K562 (cell line): ENCODE measurements at regions not wholly inside any gene's neighbourhood (a gene's known extent, or its start where the extent isn't known, plus 50 kb on each side); places are given as distances from the start of the nearest gene placed in this dataset.

Experiments
- CBFA2T3 ChIP-seq: fragments of 450-650 bp; IDR thresholded peaks from 2 replicates; pipeline ENCODE4 v1.6.1; 2017
- ETV1 ChIP-seq: fragments of 450-650 bp; conservative IDR thresholded peaks from 2 replicates; pipeline ENCODE4 v1.6.1; 2016; ENCODE audit warnings: missing genetic modification characterization, control low read depth, low read depth, missing compliant biosample characterization
- MAFF ChIP-seq: IDR thresholded peaks from 2 replicates; pipeline ENCODE4 v1.6.1; 2012; ENCODE audit warnings: low read length, improper control_type of control experiment
- MYNN ChIP-seq, 2 experiments: sonication (generic); formaldehyde crosslinking in 1 of 2; IDR thresholded peaks; 2 replicates each; pipeline versions ENCODE4 v1.5.0 to v1.6.1; 2016 to 2020; ENCODE audit warnings: antibody characterized with exemption in 1 of 2, missing genetic modification reagents in 1 of 2
- NR2C2 ChIP-seq, 2 experiments: fragments of 200-800 bp in 1 of 2; sonication (Bioruptor generic) in 1 of 2; sonication (generic) in 1 of 2; formaldehyde crosslinking in 1 of 2; IDR thresholded peaks; 2 replicates each; pipeline versions ENCODE4 v1.6.1 to v1.8.0; 2016 to 2022; ENCODE audit warnings: mild to moderate bottlenecking in 1 of 2, missing compliant biosample characterization in 1 of 2, missing genetic modification characterization in 1 of 2, missing genetic modification reagents in 1 of 2
- PML ChIP-seq: IDR thresholded peaks from 2 replicates; pipeline ENCODE4 v1.6.1; 2012; ENCODE audit warnings: low read length, inconsistent platforms
- ZNF384 ChIP-seq: IDR thresholded peaks from 2 replicates; pipeline ENCODE4 v1.6.1; 2012; ENCODE audit warnings: low read depth, low read length, improper control_type of control experiment
- ZNF583 ChIP-seq: fragments of 250-450 bp; sonication (Bioruptor Pico); IDR thresholded peaks from 2 replicates; pipeline ENCODE4 v1.4.0; 2020
- TF ChIP-seq, protein P1 (sequence below), 3 experiments: IDR thresholded peaks in 2 of 3; conservative IDR thresholded peaks in 1 of 3; 2 replicates each; pipeline ENCODE4 v1.5.1; 2011 to 2012; ENCODE audit warnings: low read length in 3 of 3, mild to moderate bottlenecking in 3 of 3, control low read depth in 2 of 3, improper control_type of control experiment in 1 of 3, inconsistent platforms in 1 of 3, low read depth in 1 of 3, mixed read lengths in 1 of 3, moderate library complexity in 1 of 3; ENCODE audit not compliant: insufficient read depth in 2 of 3
- TF ChIP-seq, protein P2 (sequence below): sonication (generic); formaldehyde crosslinking; IDR thresholded peaks from 2 replicates; pipeline ENCODE4 v1.8.0; 2023; ENCODE audit warnings: mild to moderate bottlenecking, missing genetic modification reagents
- TF ChIP-seq, protein P3 (sequence below): sonication (generic); formaldehyde crosslinking; IDR thresholded peaks from 2 replicates; pipeline ENCODE4 v1.9.0; 2022; ENCODE audit warnings: mild to moderate bottlenecking, missing genetic modification reagents
- TF ChIP-seq, protein P4 (sequence below): fragments of 250-450 bp; sonication (Bioruptor Pico); IDR thresholded peaks from 2 replicates; pipeline ENCODE4 v1.5.0; 2021; ENCODE audit warnings: mild to moderate bottlenecking, moderate library complexity

DNA sequence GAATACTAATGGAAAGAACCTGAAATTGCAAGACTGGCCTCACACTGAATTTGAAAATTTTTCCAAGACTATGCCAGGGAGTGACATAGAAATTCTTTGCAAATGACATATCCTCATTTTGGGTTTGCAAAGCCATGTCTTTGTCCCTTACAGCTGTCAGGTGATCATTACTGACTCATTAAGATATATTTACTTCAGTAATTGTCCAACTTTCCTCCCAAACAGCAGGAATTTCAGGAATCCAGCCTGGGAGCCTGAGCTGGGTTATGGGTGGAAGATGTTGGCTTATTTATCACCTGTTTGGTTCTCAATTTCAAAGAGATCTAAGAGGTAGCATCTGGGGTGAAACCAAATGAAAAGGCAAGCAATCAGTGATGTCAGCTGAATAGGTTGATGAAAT is 111.6 kb upstream of the ACP3 start:
- TF ChIP-seq ZNF583 (CRISPR knock-in tag) (no peak), ZNF384 (no peak), PML (no peak), ETV1 (tag) (no peak), MAFF (no peak), CBFA2T3 (no peak), MYNN (IDR thresholded peaks at IDR 0.05) (no peak), MYNN (CRISPR knock-in tag; IDR thresholded peaks at IDR 0.05) (no peak), NR2C2 (CRISPR knock-in tag; IDR thresholded peaks at IDR 0.05) (no peak), NR2C2 (tag; IDR thresholded peaks at IDR 0.05) (no peak)
- TF ChIP-seq, protein P1, sequence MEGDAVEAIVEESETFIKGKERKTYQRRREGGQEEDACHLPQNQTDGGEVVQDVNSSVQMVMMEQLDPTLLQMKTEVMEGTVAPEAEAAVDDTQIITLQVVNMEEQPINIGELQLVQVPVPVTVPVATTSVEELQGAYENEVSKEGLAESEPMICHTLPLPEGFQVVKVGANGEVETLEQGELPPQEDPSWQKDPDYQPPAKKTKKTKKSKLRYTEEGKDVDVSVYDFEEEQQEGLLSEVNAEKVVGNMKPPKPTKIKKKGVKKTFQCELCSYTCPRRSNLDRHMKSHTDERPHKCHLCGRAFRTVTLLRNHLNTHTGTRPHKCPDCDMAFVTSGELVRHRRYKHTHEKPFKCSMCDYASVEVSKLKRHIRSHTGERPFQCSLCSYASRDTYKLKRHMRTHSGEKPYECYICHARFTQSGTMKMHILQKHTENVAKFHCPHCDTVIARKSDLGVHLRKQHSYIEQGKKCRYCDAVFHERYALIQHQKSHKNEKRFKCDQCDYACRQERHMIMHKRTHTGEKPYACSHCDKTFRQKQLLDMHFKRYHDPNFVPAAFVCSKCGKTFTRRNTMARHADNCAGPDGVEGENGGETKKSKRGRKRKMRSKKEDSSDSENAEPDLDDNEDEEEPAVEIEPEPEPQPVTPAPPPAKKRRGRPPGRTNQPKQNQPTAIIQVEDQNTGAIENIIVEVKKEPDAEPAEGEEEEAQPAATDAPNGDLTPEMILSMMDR (IDR thresholded peaks at IDR 0.05 in 2 of 3, conservative IDR thresholded peaks at IDR 0.05 in 1 of 3; ENCODE audit: insufficient read depth in 2 of 3, low read depth in 1 of 3, low read length in 3 of 3): no peak
- TF ChIP-seq, protein P2, sequence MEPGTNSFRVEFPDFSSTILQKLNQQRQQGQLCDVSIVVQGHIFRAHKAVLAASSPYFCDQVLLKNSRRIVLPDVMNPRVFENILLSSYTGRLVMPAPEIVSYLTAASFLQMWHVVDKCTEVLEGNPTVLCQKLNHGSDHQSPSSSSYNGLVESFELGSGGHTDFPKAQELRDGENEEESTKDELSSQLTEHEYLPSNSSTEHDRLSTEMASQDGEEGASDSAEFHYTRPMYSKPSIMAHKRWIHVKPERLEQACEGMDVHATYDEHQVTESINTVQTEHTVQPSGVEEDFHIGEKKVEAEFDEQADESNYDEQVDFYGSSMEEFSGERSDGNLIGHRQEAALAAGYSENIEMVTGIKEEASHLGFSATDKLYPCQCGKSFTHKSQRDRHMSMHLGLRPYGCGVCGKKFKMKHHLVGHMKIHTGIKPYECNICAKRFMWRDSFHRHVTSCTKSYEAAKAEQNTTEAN (CRISPR knock-in tag): no peak
- TF ChIP-seq, protein P3, sequence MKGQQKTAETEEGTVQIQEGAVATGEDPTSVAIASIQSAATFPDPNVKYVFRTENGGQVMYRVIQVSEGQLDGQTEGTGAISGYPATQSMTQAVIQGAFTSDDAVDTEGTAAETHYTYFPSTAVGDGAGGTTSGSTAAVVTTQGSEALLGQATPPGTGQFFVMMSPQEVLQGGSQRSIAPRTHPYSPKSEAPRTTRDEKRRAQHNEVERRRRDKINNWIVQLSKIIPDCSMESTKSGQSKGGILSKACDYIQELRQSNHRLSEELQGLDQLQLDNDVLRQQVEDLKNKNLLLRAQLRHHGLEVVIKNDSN (CRISPR knock-in tag): no peak
- TF ChIP-seq, protein P4, sequence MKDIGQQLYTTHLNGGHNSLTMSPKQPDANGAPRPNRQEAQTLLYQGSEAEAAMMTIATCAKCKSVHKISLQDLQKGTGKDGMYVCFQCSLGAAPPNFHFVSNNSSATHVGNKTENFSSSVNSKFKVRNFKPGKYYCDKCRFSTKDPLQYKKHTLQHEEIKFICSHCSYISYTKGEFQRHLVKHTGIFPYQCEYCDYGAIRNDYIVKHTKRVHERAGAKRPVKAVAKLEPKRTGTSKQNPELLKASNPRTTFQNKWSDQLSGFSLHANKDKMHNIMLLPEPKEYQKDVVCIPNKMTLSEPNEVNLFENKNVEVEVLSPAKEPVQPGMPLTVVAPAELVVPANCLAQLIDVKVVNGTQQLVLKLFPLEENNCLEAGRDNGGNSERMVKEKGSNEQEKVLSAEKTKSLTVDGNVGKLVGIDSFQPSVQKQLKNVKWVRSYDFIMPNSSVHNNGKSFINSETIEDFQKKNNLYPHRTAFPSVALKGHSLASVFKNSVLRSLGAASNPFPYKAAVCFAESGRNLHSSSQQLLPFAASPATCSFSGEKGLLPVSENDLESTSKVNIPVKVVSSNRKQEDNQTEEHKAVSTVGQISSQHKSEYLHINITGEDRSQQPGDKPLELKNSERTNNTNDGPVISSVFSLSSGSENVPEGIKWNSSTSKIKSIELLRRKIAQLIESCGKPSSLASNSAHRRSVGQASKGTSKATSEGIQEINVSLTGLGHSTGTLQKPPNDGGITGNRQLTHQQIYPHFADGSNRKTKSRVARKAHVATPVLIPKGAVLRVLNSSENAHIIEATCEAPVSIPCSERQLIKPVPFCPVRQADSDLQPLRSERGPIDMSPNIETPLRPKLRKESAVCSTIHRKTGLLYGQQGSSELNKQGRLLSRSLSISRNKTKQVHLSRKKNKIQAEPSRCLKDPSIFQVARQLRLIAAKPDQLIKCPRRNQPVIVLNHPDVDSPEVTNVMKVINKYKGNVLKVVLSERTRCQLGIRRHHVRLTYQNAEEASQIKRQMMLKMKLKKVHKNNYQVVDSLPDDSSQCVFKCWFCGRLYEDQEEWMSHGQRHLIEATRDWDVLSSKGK: no peak
